Breast epithelium (tissue), 4 donors: ENCODE measurements at regions not wholly inside any gene's neighbourhood (a gene's known extent, or its start where the extent isn't known, plus 50 kb on each side); places are given as distances from the start of the nearest gene placed in this dataset.
"Not testable (repeated sequence)": the region's sequence is repeated elsewhere in the genome, so short reads cannot be mapped to it uniquely, and the experiment has no call there.

Experiments used
- DNase-seq, 2 donors: peaks; one replicate each; pipeline ENCODE4 v3.0.0-alpha.2; 2019; ENCODE audit warnings: low spot score in 2 of 2
- H3K27ac ChIP-seq, 2 donors: fragments of 200-600 bp; sonication (generic) in 1 of 2; one replicate each; pipeline ENCODE4 v1.5.1; 2016 to 2019; ENCODE audit warnings: mild to moderate bottlenecking in 1 of 2
- H3K27me3 ChIP-seq, 2 donors: fragments of 200-600 bp; sonication (generic) in 1 of 2; one replicate each; pipeline versions ENCODE4 v1.5.1 to v1.6.0; 2017 to 2019; ENCODE audit warnings: control low read depth in 1 of 2, mild to moderate bottlenecking in 1 of 2
- H3K36me3 ChIP-seq: fragments of 200-600 bp; one replicate; pipeline ENCODE4 v1.5.1; 2019
- H3K4me1 ChIP-seq, 2 donors: fragments of 200-600 bp; sonication (generic); one replicate each; pipeline ENCODE4 v1.5.1; 2016 to 2019; ENCODE audit warnings: control low read depth in 1 of 2
- H3K4me3 ChIP-seq, 3 donors: fragments of 200-600 bp; sonication (generic); 1 replicate in 2 of 3; 2 replicates in 1 of 3; pipeline ENCODE4 v1.5.1; 2016 to 2019; ENCODE audit warnings: mild to moderate bottlenecking in 3 of 3, moderate library complexity in 2 of 3
- H3K9me3 ChIP-seq, 2 donors: fragments of 200-600 bp; sonication (generic) in 1 of 2; one replicate each; pipeline ENCODE4 v1.5.1; 2016 to 2019; ENCODE audit warnings: control low read depth in 1 of 2
- POLR2A ChIP-seq: fragments of 450-650 bp; IDR thresholded peaks from one replicate; pipeline ENCODE4 v1.6.1; 2016; ENCODE audit warnings: antibody characterized with exemption, mild to moderate bottlenecking, moderate library complexity
- POLR2AphosphoS5 ChIP-seq, 3 donors: sonication (generic); formaldehyde crosslinking; IDR thresholded peaks; one replicate each; pipeline ENCODE4 v1.6.1; 2017; ENCODE audit warnings: antibody characterized with exemption in 3 of 3
- intact Hi-C: fragments of 100-400 bp; cut with DNase I; formaldehyde crosslinking; loops from one replicate; pipeline ENCODE4 v1.15.1; 2023; ENCODE audit warnings: low total_unique reads
- TF ChIP-seq, protein P1 (sequence below), 3 donors: fragments of 450-650 bp; IDR thresholded peaks; one replicate each; pipeline ENCODE4 v1.5.1; 2016 to 2017; ENCODE audit warnings: antibody characterized with exemption in 3 of 3, mild to moderate bottlenecking in 3 of 3, moderate library complexity in 3 of 3

DNA sequence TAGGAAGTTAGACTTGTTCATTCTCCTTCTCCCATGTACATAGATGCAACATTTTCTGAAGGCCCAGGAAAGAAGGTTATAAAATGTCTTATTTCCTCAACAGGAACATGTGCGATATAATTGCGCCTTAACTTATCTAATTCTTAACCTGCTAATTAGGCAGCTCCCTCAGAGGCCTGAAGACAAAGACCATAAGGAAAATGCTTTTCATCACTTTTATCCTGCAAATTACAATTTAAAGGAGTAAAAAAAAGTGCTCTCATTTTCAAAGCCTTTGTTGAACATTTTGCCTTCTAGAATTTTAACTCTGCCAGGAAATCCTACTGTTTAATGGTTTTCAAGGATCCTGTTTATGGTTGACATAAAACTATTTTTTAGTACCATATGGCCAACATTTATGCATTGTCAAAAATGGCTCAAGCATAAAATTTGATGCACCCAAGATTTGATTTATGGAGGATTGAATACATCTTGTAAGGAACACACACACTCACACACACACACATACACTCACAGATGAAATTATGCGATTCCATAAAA is 660.4 kb upstream of the TMEM132C start:
- H3K27me3 ChIP-seq, result no peaks in the 10 kb centered on the region

GRCh38 chr12:127607146-127607725 is 659.7 kb upstream of the TMEM132C start:
- H3K27me3 ChIP-seq, result no peaks in the 10 kb centered on the region
- no peaks in the 10 kb centered on the region for H3K36me3 ChIP-seq
- H3K27ac ChIP-seq, result no peak overlapping the region
- no peak overlapping the region for H3K4me3 ChIP-seq
- intact Hi-C loops, result no loop called here
- no peaks in the 10 kb centered on the region for H3K4me1 ChIP-seq
- no peak for DNase-seq
- H3K9me3 ChIP-seq, result no peaks in the 10 kb centered on the region
- TF ChIP-seq POLR2AphosphoS5 (IDR thresholded peaks at IDR 0.05), result no peak
- no peak for TF ChIP-seq POLR2A
- TF ChIP-seq, protein P1, sequence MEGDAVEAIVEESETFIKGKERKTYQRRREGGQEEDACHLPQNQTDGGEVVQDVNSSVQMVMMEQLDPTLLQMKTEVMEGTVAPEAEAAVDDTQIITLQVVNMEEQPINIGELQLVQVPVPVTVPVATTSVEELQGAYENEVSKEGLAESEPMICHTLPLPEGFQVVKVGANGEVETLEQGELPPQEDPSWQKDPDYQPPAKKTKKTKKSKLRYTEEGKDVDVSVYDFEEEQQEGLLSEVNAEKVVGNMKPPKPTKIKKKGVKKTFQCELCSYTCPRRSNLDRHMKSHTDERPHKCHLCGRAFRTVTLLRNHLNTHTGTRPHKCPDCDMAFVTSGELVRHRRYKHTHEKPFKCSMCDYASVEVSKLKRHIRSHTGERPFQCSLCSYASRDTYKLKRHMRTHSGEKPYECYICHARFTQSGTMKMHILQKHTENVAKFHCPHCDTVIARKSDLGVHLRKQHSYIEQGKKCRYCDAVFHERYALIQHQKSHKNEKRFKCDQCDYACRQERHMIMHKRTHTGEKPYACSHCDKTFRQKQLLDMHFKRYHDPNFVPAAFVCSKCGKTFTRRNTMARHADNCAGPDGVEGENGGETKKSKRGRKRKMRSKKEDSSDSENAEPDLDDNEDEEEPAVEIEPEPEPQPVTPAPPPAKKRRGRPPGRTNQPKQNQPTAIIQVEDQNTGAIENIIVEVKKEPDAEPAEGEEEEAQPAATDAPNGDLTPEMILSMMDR (IDR thresholded peaks at IDR 0.05), result no peak

More for the DNA sequence above, 660.4 kb upstream of the TMEM132C start:
- TF ChIP-seq POLR2A, result no peak
- TF ChIP-seq, protein P1 (IDR thresholded peaks at IDR 0.05), result no peak
- no peak for TF ChIP-seq POLR2AphosphoS5 (IDR thresholded peaks at IDR 0.05)
- no peaks in the 10 kb centered on the region for H3K36me3 ChIP-seq
- H3K4me1 ChIP-seq, result no peaks in the 10 kb centered on the region
- H3K27ac ChIP-seq, result no peak overlapping the region
- no peaks in the 10 kb centered on the region for H3K9me3 ChIP-seq
- no peak overlapping the region for H3K4me3 ChIP-seq
- DNase-seq, result no peak
- intact Hi-C loops, result no loop called here

- H3K9me3 ChIP-seq, H3K27me3 ChIP-seq, DNase-seq, intact Hi-C loops, H3K4me3 ChIP-seq, H3K27ac ChIP-seq, H3K36me3 ChIP-seq, H3K4me1 ChIP-seq: not testable (repeated sequence)
Measured at GRCh38 chr12:127608359-127608758, 658.6 kb upstream of the TMEM132C start.

DNA sequence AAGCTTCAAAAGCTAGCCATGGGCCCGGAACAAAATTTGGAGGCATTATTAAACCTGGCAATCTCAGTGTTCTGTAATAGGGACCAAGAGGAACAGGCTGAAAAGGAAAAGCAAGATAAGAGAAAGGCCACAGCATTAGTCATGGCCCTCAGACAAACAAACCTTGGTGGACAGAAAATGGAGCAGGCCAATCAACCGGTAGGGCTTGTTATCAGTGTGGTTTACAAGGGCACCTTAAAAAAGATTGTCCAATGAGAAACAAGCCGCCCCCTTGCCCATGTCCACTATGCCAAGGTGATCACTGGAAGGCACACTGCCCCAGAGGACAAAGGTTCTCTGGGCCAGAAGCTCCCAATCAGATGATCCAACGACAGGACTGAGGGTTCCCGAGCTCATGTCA is 653.9 kb upstream of the TMEM132C start:
- H3K4me3 ChIP-seq, result no peak overlapping the region

DNA sequence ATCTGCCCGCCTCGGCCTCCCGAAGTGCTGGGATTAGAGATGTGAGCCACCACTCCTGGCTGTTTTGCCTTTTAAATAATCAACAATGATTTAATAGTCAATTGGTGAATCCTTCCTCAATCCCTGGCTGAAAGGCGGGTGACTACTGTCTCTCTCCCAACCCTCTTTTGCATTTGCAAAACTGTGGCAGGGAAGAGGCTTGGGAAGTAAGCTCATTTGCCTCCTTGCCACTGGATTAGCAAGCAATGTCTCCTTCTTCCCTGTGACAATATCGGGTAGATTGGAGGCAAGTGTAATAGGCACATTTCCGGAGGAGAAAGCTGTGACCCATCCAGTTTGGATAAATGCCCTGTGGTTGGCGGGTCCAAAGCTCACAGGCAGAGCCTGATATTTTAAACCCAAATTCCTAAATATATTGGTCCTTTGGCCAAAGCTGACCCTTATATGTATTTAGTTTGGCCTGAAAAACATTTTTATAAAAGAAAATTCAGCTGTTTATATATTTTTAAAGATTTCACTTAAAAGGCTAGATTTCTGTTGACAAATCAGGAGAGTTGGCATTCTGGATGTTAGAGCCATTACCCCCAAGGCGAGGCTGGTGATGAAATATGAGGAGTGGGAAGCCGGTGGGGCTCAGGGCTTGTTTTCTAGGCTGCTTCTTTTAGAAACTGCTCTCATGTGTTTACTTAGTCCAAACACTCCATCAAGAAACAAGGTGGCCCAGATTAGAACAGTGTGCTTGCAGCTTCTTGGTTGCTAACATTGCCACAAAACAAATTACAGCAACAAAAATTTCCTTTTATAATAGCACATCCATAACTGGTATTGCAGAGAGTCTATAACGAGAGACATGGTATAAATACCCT is 646.9 kb upstream of the TMEM132C start:
- DNase-seq, result no peak
- Histone ChIP-seq H3K4me3 (no peak overlapping the region), H3K9me3 (no peaks in the 10 kb centered on the region), H3K36me3 (no peaks in the 10 kb centered on the region), H3K27ac (no peak overlapping the region), H3K27me3 (no peaks in the 10 kb centered on the region), H3K4me1 (no peaks in the 10 kb centered on the region)
- TF ChIP-seq POLR2AphosphoS5 (IDR thresholded peaks at IDR 0.05) (no peak), POLR2A (no peak)
- TF ChIP-seq, protein P1 (IDR thresholded peaks at IDR 0.05), result no peak
- intact Hi-C loops, result no loop called here

More for the DNA sequence above, 653.9 kb upstream of the TMEM132C start:
- Histone ChIP-seq H3K27me3 (no peaks in the 10 kb centered on the region), H3K4me1 (no peaks in the 10 kb centered on the region), H3K27ac (no peak overlapping the region), H3K9me3 (no peaks in the 10 kb centered on the region), H3K36me3 (no peaks in the 10 kb centered on the region)
- DNase-seq, result no peak
- TF ChIP-seq POLR2A, result no peak
- no peak for TF ChIP-seq POLR2AphosphoS5 (IDR thresholded peaks at IDR 0.05)
- TF ChIP-seq, protein P1 (IDR thresholded peaks at IDR 0.05), result no peak
- intact Hi-C loops, result no loop called here
